ENCODE measurements at regions not wholly inside any gene's neighbourhood (a gene's known extent, or its start where the extent isn't known, plus 50 kb on each side); places are given as distances from the start of the nearest gene placed in this dataset.

DNA sequence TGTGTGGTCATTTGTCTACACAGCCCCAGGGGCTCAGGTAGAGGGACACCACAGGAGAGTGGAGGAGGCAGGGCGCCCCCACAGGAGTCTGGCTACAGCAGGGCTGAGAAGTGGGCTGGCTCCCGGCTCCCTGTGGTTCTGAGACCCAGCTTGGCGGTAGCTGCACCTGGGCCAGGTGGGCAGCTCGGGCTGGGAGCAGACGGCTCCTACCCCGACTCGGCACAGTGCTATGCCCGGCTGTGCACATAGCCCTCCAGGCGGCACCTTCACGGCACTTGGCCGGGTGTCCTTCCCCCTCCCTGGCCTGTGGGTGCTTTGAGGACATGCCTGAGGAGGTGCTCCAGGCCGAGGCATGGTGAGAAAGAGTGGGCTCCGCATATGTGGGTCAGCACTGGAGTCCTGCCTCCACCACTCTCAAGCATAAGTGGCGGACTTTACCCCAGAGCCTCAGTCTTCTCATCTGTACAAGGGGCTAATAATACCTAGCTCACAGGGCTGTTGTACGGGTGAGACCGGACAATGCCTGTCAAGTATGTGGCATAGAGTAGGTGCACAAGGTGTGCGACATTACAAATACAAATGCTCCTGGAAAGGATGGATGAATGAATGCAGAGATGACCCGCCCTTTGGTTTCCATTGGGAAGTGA is 50.1 kb upstream of the JPH3 start:
- TF ChIP-seq, protein P1, sequence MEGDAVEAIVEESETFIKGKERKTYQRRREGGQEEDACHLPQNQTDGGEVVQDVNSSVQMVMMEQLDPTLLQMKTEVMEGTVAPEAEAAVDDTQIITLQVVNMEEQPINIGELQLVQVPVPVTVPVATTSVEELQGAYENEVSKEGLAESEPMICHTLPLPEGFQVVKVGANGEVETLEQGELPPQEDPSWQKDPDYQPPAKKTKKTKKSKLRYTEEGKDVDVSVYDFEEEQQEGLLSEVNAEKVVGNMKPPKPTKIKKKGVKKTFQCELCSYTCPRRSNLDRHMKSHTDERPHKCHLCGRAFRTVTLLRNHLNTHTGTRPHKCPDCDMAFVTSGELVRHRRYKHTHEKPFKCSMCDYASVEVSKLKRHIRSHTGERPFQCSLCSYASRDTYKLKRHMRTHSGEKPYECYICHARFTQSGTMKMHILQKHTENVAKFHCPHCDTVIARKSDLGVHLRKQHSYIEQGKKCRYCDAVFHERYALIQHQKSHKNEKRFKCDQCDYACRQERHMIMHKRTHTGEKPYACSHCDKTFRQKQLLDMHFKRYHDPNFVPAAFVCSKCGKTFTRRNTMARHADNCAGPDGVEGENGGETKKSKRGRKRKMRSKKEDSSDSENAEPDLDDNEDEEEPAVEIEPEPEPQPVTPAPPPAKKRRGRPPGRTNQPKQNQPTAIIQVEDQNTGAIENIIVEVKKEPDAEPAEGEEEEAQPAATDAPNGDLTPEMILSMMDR (conservative IDR thresholded peaks at IDR 0.05; ENCODE audit: low read depth, low read length) = no peak
- no peak overlapping the region for H3K4me3 ChIP-seq (ENCODE audit: low read length)
- no peak for DNase-seq (ENCODE audit: low read depth)

DNA sequence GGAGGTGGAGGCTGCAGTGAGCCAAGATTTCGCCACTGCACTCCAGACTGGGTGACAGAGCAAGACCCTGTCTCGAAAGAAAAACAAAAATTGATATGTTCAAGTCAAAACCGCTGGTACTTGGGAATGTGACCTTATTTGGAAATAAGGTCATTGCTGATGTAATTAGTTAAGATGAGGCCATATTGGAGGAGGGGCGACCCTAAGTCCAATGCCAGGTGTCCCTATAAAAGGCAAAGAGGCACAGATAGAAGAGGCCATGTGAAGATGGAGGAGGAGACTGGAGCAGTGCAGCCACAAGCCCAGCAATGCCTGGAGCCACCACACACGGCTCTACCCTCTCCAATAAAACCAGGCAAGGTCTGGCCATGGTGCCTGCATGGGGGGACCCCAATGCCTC is 50.8 kb upstream of the JPH3 start:
- TF ChIP-seq, protein P1 (conservative IDR thresholded peaks at IDR 0.05; ENCODE audit: low read depth, low read length) = no peak
- no peak for DNase-seq (ENCODE audit: low read depth)
- H3K4me3 ChIP-seq (ENCODE audit: low read length) = no peak overlapping the region

DNA sequence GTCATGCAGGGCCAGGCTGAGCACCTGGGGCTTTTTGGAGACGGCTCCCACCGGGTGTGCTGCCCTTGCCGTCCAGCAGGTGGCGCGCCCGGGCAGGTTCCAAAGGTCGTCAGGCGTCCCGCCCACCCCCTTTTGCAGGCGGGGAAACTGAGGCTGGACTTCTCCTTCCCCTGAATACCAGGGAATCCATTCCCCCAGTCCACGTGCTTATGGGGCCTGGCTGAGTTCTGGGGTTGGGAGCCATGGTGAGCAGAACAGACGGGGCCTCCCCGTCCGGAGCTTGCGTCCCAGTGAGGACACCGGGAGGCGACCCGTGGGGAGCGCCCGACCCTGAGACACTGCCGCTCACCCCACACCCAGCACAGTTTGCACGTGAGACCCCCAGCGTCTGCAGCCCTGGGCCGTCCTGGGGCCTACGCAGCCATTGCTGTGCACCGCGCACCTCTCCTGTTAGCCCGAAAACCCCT is 51.8 kb upstream of the JPH3 start:
- DNase-seq (ENCODE audit: low read depth) = no peak
- no peak overlapping the region for H3K4me3 ChIP-seq (ENCODE audit: low read length)
- TF ChIP-seq, protein P1 (conservative IDR thresholded peaks at IDR 0.05; ENCODE audit: low read depth, low read length) = peak; percentile 89

DNA sequence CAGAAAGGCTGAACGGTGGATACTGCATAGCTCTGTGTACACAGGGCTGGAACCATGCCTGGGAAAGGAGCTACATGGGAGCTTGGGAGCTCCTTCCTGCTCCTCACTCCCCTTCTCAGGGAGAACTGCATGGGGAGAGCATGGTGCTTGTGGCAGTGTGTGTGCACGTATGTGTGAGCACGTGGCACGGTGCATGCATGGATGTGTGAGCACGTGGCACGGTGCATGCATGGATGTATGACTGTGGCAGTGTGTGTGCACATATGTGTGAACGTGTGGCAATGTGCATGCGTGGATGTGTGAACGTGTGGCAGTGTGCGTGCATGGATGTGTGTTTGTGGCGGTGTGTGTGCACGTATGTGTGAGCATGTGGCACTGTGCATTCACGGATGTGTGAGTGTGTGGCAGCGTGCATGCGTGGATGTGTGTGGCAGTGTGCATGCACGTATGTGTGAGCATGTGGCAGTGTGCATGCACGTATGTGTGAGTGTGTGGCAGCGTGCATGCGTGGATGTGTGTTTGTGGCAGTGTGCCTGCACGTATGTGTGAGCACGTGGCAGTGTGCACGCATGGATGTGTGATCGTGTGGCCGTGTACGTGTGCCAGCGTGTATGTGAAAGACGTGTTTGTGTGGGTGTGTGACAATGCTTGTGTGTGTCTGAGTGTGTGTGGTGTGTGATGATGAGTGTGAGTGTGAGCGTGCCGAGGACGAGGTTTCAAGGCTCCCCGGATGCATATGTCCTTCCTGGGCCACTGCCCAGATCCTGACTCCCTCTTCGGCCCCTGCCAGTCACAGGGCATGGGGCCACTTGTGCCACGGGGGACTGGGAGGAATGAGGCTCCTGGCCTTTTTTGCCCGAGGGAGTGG is 52.4 kb upstream of the JPH3 start:
- TF ChIP-seq, protein P1 (conservative IDR thresholded peaks at IDR 0.05; ENCODE audit: low read depth, low read length) = no peak
- no peak overlapping the region for H3K4me3 ChIP-seq (ENCODE audit: low read length)
- no peak for DNase-seq (ENCODE audit: low read depth)

DNA sequence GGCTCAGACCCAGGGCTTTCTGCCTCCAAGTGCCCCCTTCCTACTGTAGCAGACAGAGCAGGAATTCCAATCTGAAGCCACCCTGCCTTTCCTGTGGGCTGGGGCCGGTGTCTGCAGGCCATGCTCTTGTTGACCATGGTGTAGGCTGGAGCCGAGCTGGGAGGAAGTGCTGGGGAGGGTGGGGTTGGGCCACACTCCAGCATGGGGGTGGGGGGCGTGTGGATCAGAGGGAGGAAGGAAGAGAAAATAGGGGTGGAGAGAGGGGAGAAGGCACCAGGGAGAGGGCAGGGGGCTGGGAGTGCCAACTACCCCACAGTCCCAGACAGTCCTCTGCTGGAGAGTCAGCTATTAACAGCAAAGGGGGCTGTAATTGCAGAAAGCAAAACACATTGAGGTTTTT is 54.3 kb upstream of the JPH3 start:
- TF ChIP-seq, protein P1 (conservative IDR thresholded peaks at IDR 0.05; ENCODE audit: low read depth, low read length) = no peak
- DNase-seq (ENCODE audit: low read depth) = no peak
- H3K4me3 ChIP-seq (ENCODE audit: low read length) = no peak overlapping the region

DNA sequence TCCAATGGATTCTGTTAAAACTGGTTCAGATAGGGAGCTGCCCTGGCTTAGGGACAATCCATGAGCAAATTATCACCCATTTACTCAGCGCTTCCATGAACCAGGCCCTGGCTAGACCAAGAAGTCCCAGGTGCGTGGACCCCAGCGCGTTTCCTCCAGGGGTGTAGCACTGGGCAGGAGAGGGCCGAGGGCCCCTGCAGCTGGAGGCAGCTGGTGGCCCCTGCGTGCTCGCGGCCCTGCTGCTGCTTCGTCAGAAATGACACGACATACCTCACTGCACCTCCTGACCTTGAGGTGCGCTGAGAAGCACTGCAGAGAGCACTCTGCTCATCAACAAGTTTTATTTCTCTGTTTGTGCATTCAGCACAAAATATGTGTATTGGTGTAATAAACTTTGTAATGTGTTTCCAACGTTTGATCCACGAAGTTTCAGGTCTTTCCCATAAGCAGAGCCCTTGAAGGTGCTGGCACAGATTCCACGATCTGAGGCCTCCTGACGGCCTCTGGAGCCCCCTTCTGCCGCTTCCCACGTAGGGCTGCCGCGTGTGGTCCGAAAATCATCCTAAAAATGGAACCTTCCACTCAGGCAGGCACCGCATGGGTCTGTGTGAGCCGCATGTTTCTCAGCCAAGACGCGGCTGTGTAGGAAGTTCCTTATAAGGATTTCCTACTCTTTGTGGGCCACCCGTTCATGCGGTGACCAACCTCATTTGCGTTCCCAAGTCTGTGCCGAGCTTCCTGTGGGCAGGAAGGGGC is 50.8 kb upstream of the ZCCHC14 start:
- TF ChIP-seq, protein P1 (conservative IDR thresholded peaks at IDR 0.05; ENCODE audit: low read depth, low read length) = no peak
- no peak overlapping the region for H3K4me3 ChIP-seq (ENCODE audit: low read length)
- DNase-seq (ENCODE audit: low read depth) = no peak

Measured in retinal pigment epithelial cell (primary cell).